ENCODE measurements at regions not wholly inside any gene's neighbourhood (a gene's known extent, or its start where the extent isn't known, plus 50 kb on each side); places are given as distances from the start of the nearest gene placed in this dataset.

GRCh38 chr11:15874704-15875103 is 481.6 kb downstream of the SOX6 start:
- TF ChIP-seq EZH2 (IDR thresholded peaks at IDR 0.05; ENCODE audit: low read depth, unreplicated experiment) (no peak), CTCF (conservative IDR thresholded peaks at IDR 0.05; ENCODE audit: low read depth in 2 of 2) (no peak), REST (IDR thresholded peaks at IDR 0.05; ENCODE audit: unreplicated experiment) (no peak), POLR2AphosphoS5 (IDR thresholded peaks at IDR 0.05; ENCODE audit: low read depth) (no peak), EZH2phosphoT487 (IDR thresholded peaks at IDR 0.05; ENCODE audit: unreplicated experiment) (no peak), CREB1 (CRISPR knock-in tag; IDR thresholded peaks at IDR 0.05; ENCODE audit: low read depth) (no peak), ETS1 (IDR thresholded peaks at IDR 0.05) (no peak), JUNB (IDR thresholded peaks at IDR 0.05; ENCODE audit: unreplicated experiment) (no peak), ZNF331 (CRISPR knock-in tag; IDR thresholded peaks at IDR 0.05; ENCODE audit: low read depth) (no peak)
